ENCODE measurements at regions not wholly inside any gene's neighbourhood (a gene's known extent, or its start where the extent isn't known, plus 50 kb on each side); places are given as distances from the start of the nearest gene placed in this dataset.
"Not testable (repeated sequence)": the region's sequence is repeated elsewhere in the genome, so short reads cannot be mapped to it uniquely, and the experiment has no call there.

DNA sequence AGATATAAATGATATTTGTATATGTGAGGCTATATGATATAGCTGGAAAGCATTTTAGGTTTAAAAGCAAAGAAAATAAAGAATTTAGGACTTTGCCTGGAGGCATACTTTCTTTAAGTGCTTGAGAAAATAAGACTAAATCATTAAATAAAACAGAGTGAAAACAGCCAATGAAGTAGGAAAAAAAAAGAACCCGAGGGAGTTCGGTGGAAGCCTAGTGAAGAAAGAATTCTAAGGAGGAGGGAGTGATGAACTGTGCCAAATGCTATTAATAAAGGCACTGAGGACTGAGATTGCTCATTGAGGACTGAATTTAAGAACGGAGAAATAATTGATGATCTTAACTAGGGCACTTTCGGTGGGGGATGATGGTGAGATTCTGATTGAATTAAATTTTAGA lies 573.5 kb downstream of the DSC3 start:
- no peak overlapping the region for H3K4me3 ChIP-seq (ENCODE audit: low read depth, low read length)

DNA sequence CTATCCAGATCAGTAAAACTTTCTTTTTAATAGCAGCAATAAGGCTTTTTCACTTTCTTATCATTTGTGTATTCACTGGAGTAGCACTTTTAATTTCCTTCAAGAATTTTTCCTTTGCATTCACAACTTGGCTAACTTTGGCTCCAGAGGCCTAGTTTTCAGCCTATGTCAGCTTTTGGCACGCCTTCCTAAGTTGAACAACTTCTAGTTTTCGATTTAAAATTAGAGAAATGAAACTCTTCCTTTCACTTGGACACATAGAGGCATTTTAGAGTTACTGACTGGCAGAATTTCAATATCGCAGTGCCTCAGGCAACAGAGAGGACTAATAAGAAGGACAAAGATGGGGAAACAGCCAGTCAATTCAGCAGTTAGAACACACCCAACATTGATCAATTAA lies 577.4 kb downstream of the DSC3 start:
- H3K4me3 ChIP-seq (ENCODE audit: low read depth, low read length): no peak overlapping the region

DNA sequence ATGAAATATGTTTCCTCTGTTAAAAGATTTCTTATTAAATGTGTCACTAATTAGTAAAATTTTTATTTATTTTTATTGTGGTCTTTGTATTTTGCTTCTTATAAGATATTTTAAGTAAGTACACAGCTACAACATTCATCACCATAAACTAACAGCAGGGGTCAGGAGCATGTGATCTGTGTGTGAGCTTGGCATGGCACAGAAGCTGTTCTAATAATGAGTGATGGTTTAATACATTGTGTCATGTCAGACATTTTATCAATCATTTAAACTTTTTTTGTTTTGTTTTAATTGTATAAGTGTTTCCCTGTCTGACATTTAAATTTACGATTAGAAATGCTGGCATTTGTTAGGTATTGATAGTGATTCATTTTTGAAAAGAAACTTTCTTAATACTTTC lies 585.4 kb downstream of the DSC3 start:
- no peak overlapping the region for H3K4me3 ChIP-seq (ENCODE audit: low read depth, low read length)

DNA sequence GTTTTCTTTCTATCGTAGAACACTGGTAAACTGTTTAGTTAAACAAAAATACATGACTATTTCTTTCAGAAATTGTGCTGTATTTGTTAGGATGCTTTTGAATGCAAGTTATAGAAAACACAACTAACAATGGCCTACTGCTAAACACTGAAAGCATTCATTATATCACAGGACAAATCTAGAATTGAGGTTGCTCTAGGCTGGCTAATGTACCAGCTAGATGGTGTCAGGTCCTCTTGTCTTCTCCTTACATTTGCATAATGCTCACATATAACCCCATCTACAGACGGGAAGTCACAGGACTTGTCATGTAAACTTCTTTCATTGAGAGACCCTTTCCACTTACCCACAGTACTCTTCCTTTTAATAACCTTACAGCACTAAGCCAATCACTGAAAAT lies 586.8 kb downstream of the DSC3 start:
- H3K4me3 ChIP-seq (ENCODE audit: low read depth, low read length): no peak overlapping the region

DNA sequence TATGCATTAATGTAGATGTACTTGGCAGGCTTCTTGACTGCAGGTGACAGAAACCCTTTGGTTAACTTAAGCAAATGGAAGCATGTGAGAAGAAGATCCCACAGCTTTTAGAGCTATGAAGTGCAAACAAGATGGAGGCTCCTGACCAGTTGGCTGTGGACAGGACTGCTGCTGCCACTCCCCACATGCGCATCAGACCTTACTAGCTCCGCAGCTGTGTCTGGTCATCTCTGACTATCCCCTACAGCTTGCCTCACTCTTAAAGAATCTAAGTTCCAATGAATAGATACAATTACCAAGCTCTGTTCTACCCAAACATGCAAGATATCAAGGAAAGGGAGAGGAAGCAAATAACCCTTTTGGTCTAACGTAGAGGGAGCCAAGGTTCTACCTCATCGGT lies 587.6 kb downstream of the DSC3 start:
- H3K4me3 ChIP-seq (ENCODE audit: low read depth, low read length): no peak overlapping the region

GRCh38 chr18:30451981-30452380 lies 590.6 kb downstream of the DSC3 start:
- H3K4me3 ChIP-seq (ENCODE audit: low read depth, low read length): no peak overlapping the region

- H3K4me3 ChIP-seq (ENCODE audit: low read depth, low read length): no peak overlapping the region
These were observed 591.6 kb downstream of the DSC3 start for GRCh38 chr18:30450927-30451326.

- H3K4me3 ChIP-seq (ENCODE audit: low read depth, low read length): no peak overlapping the region
These were observed 595.9 kb downstream of the DSC3 start for GRCh38 chr18:30446605-30447004.

DNA sequence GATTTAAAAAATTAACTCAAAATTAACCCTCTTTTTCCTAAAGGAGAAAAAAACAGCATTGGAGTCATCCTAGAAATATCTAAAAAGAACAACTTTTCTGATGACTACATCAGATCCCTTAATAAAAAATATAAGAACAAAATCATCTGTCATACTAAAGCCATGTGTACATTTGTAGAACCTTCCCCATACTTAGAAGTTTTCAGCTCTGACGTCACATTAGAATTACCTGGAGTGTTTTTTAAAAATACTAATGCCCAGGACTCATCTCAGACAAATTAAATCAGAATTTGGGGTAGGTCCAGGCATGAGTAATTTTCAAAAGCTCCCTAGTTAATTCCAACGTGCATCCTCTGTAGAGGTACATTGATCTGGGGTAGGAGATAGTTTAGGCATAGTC lies 598.0 kb downstream of the DSC3 start:
- no peak overlapping the region for H3K4me3 ChIP-seq (ENCODE audit: low read depth, low read length)

DNA sequence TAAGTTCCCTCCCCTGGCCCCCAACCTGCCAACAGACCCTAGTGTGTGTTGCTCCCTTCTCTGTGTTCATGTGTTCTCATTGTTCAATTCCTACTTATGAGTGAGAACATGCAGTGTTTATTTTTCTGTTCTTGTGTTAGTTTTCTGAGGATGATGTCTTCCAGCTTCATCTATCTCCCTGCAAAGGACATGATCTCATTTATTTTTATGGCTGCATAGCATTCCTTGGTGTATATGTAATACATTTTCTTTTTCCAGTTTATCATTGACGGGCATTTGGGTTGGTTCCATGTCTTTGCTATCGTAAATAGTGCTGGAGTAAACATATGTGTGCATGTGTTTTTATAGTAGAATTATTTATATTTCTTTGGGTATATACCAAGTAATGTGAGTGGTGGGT lies 602.2 kb downstream of the DSC3 start:
- H3K4me3 ChIP-seq (ENCODE audit: low read depth, low read length): no peak overlapping the region

DNA sequence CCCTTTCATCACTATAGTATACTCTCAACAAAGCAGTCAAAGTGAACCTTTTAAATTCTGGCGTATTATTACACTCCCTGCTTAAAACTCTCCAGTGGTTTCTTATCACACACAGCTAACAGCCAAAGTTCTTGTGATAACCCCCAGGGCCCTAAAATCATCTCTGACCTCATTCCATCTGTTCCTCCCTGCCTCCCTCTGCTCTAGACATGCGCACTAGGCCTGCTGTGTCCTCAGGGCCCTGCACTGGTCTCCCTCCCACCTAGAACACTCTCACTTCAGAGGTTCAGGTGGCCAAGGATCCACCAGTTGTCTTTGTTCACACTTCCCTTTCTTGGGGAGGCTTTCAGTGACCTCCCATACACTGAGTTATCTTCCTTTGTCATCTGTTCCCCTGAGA lies 603.4 kb downstream of the DSC3 start:
- H3K4me3 ChIP-seq (ENCODE audit: low read depth, low read length): no peak overlapping the region

DNA sequence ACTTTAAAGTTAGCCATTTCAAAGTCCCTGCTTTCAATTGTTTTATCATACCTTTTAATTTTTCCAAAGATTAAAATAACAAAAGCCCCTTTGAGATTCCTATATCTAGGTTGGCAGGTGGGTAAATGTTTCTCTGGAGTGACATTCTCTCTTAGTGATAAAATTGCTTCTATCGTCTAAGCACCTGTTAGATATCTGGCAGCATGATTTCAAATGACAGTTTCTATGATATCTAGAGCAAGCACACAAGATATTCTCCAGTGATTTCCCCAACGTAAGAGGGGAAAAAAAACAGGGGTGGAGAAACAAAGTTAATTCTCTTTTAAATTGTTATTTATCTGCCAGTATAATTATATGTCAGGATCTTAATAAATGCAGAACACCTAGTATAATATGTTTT lies 610.2 kb downstream of the DSC3 start:
- H3K4me3 ChIP-seq (ENCODE audit: low read depth, low read length): no peak overlapping the region

DNA sequence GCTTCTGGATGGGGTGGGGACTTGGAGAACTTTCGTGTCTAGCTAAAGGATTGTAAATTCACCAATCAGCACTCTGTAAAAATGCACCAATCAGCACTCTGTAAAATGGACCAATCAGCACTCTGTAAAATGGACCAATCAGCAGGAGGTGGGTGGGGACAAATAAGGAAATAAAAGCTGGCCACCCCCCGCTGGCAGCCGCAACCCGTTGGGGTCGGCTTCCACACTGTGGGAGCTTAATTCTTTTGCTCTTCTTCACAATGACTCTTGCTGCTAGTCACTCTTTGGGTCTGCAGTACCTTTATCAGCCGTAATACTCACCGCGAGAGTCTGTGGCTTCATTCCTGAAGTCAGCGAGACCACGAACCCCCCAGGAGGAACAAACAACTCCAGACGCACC lies 623.1 kb downstream of the DSC3 start:
- not testable (repeated sequence) for H3K4me3 ChIP-seq (ENCODE audit: low read depth, low read length)

DNA sequence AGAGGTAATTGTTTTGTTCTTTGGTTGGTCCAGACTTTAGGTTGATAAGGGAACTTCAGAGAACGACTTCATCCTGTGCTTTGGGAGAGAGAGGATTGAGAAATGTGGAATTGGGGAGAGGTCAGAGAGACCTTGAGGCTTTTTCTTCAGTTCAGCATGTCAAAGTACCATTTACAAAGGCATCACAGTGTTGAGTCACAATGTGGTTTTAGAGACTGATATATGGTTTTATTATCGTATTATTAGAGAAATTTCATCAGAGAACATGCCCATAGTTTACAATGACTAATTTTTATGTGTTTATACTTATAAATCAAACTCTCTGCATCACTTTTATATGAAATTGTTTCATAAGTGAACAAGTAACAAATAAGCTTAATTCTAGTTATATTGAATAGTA lies 626.6 kb downstream of the DSC3 start:
- H3K4me3 ChIP-seq (ENCODE audit: low read depth, low read length): no peak overlapping the region

- H3K4me3 ChIP-seq (ENCODE audit: low read depth, low read length): no peak overlapping the region
These were observed 633.4 kb downstream of the DSC3 start for GRCh38 chr18:30409120-30409519.

DNA sequence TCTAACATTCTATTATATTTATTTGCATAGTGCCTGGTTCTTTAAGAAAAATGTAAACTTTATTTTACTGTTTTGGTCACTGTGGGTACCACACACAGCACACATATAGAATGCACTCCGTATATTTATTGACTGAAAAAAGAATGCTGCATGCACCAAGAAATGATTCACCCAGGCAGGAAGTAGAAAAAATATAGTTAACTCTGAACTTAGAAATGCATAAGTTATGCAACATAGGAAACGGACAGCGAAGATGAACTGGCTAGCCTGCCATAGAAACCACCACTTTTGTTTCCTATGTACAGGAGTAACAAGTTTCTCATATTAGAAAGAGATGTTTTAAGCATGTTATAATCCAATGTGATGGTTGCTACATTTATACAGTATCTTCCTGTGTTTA lies 635.8 kb downstream of the DSC3 start:
- no peak overlapping the region for H3K4me3 ChIP-seq (ENCODE audit: low read depth, low read length)

- no peak overlapping the region for H3K4me3 ChIP-seq (ENCODE audit: low read depth, low read length)
These were observed 637.5 kb downstream of the DSC3 start for GRCh38 chr18:30405038-30405437.

DNA sequence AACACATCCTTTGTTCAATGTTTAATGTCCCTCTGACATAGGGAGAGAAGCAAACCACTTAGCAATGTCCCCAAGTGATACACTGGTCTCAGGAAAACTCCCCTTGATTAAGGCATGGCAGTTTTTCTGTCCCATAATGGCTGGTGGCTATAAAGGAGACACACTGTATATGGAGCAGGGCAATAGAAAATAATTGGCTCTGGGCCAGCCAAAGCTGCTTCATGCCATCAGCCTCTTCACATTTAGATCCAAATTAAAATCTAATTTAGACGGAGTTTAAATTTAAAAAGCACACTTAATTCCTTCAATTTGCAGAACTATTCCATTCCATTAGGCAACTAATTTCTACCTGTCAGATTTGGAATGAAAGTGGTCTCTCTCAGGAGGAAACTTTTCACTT lies 638.1 kb downstream of the DSC3 start:
- H3K4me3 ChIP-seq (ENCODE audit: low read depth, low read length): no peak overlapping the region

GRCh38 chr18:30403278-30403677 lies 639.3 kb downstream of the DSC3 start:
- H3K4me3 ChIP-seq (ENCODE audit: low read depth, low read length): no peak overlapping the region

DNA sequence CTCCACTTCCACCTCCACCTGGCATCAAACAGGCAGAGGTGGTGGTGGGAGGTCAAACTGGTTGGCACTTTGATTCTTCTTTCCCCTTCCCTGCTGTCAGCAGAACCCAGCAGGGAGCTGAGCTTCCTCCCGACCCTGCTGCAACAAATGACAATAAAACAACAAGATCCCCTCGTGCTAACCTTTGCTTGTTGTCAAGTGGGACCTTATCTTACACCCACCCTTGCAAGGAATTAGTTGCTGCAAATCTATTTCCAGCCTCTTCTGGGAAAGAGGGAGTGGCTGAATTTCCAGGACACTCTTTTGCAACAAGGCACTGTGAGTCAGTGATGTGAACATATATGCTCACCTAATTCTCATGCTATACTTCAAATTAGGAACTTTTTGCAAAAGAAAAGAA lies 655.1 kb downstream of the DSC3 start:
- no peak overlapping the region for H3K4me3 ChIP-seq (ENCODE audit: low read depth, low read length)

GRCh38 chr18:30386624-30387023 lies 655.9 kb downstream of the DSC3 start:
- no peak overlapping the region for H3K4me3 ChIP-seq (ENCODE audit: low read depth, low read length)

GRCh38 chr18:30385684-30386083 lies 656.9 kb downstream of the DSC3 start:
- no peak overlapping the region for H3K4me3 ChIP-seq (ENCODE audit: low read depth, low read length)

DNA sequence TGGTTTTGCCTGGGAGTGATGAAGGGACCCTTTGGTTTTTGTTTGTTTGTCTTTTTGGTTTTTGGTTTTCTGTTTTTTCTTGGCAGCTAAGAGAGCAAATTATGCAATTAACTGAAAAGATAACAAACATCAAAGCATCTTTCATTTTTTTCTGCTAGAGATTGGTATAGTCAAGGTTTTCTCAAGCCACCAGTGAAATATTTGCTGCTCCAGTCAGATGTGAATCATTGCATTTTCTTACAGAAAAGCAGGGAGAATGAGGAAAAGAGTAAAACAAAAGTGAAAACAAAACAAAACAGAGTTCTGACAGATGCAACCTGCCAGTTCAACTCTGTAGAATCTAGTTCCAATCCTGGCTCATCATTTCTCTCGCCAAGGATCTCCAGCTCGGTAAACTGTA lies 660.7 kb downstream of the DSC3 start:
- no peak overlapping the region for H3K4me3 ChIP-seq (ENCODE audit: low read depth, low read length)

GRCh38 chr18:30378097-30378496 lies 664.4 kb downstream of the DSC3 start:
- no peak overlapping the region for H3K4me3 ChIP-seq (ENCODE audit: low read depth, low read length)

Data from iPS-11a (cell line).